ENCODE measurements at regions not wholly inside any gene's neighbourhood (a gene's known extent, or its start where the extent isn't known, plus 50 kb on each side); places are given as distances from the start of the nearest gene placed in this dataset.

GRCh38 chr5:158618256-158618655, 481.5 kb downstream of the EBF1 start:
- Histone ChIP-seq H3K4me3 (replicated peaks; ENCODE audit: low read depth, low read length) (no peak overlapping the region), H3K36me3 (ENCODE audit: control insufficient read depth, insufficient read depth, low read length) (no peaks in the 10 kb centered on the region), H3K27me3 (replicated peaks; ENCODE audit: control insufficient read depth, insufficient read depth, low read length) (no peaks in the 10 kb centered on the region; the same call in 1 of the 2 replicates)
- DNase-seq (ENCODE audit: extremely low read depth, insufficient read length): no peak
- TF ChIP-seq CTCF (IDR thresholded peaks at IDR 0.05; ENCODE audit: insufficient read depth, low read length, poor library complexity, severe bottlenecking): no peak

GRCh38 chr5:158616707-158617106, 483.0 kb downstream of the EBF1 start:
- no peak for TF ChIP-seq CTCF (IDR thresholded peaks at IDR 0.05; ENCODE audit: insufficient read depth, low read length, poor library complexity, severe bottlenecking)
- H3K4me3 ChIP-seq (replicated peaks; ENCODE audit: low read depth, low read length): no peak overlapping the region
- no peaks in the 10 kb centered on the region for H3K36me3 ChIP-seq (ENCODE audit: control insufficient read depth, insufficient read depth, low read length)
- no peaks in the 10 kb centered on the region; the same call in 1 of the 2 replicates for H3K27me3 ChIP-seq (replicated peaks; ENCODE audit: control insufficient read depth, insufficient read depth, low read length)
- DNase-seq (ENCODE audit: extremely low read depth, insufficient read length): no peak

- no peak overlapping the region for H3K4me3 ChIP-seq (replicated peaks; ENCODE audit: low read depth, low read length)
- no peaks in the 10 kb centered on the region for H3K36me3 ChIP-seq (ENCODE audit: control insufficient read depth, insufficient read depth, low read length)
- no peak for TF ChIP-seq CTCF (IDR thresholded peaks at IDR 0.05; ENCODE audit: insufficient read depth, low read length, poor library complexity, severe bottlenecking)
- no peaks in the 10 kb centered on the region for H3K27me3 ChIP-seq (replicated peaks; ENCODE audit: control insufficient read depth, insufficient read depth, low read length)
- no peak for DNase-seq (ENCODE audit: extremely low read depth, insufficient read length)
Observed at GRCh38 chr5:158614951-158615350, 484.8 kb downstream of the EBF1 start.

GRCh38 chr5:158611581-158611980, 488.1 kb downstream of the EBF1 start:
- no peak for TF ChIP-seq CTCF (IDR thresholded peaks at IDR 0.05; ENCODE audit: insufficient read depth, low read length, poor library complexity, severe bottlenecking)

GRCh38 chr5:158610051-158610415, 489.7 kb downstream of the EBF1 start:
- Histone ChIP-seq H3K36me3 (ENCODE audit: control insufficient read depth, insufficient read depth, low read length) (no peaks in the 10 kb centered on the region), H3K27me3 (replicated peaks; ENCODE audit: control insufficient read depth, insufficient read depth, low read length) (no peaks in the 10 kb centered on the region), H3K4me3 (replicated peaks; ENCODE audit: low read depth, low read length) (no peak overlapping the region)
- TF ChIP-seq CTCF (IDR thresholded peaks at IDR 0.05; ENCODE audit: insufficient read depth, low read length, poor library complexity, severe bottlenecking): no peak
- DNase-seq (ENCODE audit: extremely low read depth, insufficient read length): no peak

More at GRCh38 chr5:158611581-158611980, 488.1 kb downstream of the EBF1 start:
- Histone ChIP-seq H3K27me3 (replicated peaks; ENCODE audit: control insufficient read depth, insufficient read depth, low read length) (no peaks in the 10 kb centered on the region), H3K36me3 (ENCODE audit: control insufficient read depth, insufficient read depth, low read length) (no peaks in the 10 kb centered on the region), H3K4me3 (replicated peaks; ENCODE audit: low read depth, low read length) (no peak overlapping the region)
- no peak for DNase-seq (ENCODE audit: extremely low read depth, insufficient read length)

Data from GM06990 (cell line).